ENCODE measurements at regions not wholly inside any gene's neighbourhood (a gene's known extent, or its start where the extent isn't known, plus 50 kb on each side); places are given as distances from the start of the nearest gene placed in this dataset.

- ChIA-PET CTCF (no interaction called here), POLR2A (no interaction called here)
- no peak for DNase-seq (ENCODE audit: extremely low spot score)
- no peak for TF ChIP-seq ZNF384 (IDR thresholded peaks at IDR 0.05)
These were observed 1684.7 kb downstream of the HACE1 start for GRCh38 chr6:103175056-103175455.

- ChIA-PET POLR2A (no interaction called here), CTCF (no interaction called here)
- DNase-seq (ENCODE audit: extremely low spot score) = no peak
- TF ChIP-seq BHLHE40 (IDR thresholded peaks at IDR 0.05; ENCODE audit: borderline replicate concordance) (no peak), FOXA1 (IDR thresholded peaks at IDR 0.05) (no peak), SP1 (IDR thresholded peaks at IDR 0.05) (no peak), L3MBTL2 (conservative IDR thresholded peaks at IDR 0.05) (no peak), ELF4 (IDR thresholded peaks at IDR 0.05) (no peak), ARNT (IDR thresholded peaks at IDR 0.05) (no peak), LEF1 (IDR thresholded peaks at IDR 0.05; ENCODE audit: borderline replicate concordance) (no peak), FOXK2 (IDR thresholded peaks at IDR 0.05) (no peak), HDGF (IDR thresholded peaks at IDR 0.05; ENCODE audit: borderline replicate concordance) (no peak), TARDBP (IDR thresholded peaks at IDR 0.05) (no peak), FOXM1 (IDR thresholded peaks at IDR 0.05; ENCODE audit: borderline replicate concordance) (no peak)
- TF ChIP-seq, protein P1, sequence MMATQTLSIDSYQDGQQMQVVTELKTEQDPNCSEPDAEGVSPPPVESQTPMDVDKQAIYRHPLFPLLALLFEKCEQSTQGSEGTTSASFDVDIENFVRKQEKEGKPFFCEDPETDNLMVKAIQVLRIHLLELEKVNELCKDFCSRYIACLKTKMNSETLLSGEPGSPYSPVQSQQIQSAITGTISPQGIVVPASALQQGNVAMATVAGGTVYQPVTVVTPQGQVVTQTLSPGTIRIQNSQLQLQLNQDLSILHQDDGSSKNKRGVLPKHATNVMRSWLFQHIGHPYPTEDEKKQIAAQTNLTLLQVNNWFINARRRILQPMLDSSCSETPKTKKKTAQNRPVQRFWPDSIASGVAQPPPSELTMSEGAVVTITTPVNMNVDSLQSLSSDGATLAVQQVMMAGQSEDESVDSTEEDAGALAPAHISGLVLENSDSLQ (IDR thresholded peaks at IDR 0.05) = no peak
These were observed 1692.2 kb downstream of the HACE1 start for GRCh38 chr6:103167345-103168071.

GRCh38 chr6:103154779-103155572 lies 1704.7 kb downstream of the HACE1 start:
- ChIA-PET POLR2A (no interaction called here), CTCF (no interaction called here)
- DNase-seq (ENCODE audit: extremely low spot score) = no peak
- TF ChIP-seq TARDBP (IDR thresholded peaks at IDR 0.05) (no peak), BHLHE40 (IDR thresholded peaks at IDR 0.05; ENCODE audit: borderline replicate concordance) (no peak), FOXK2 (IDR thresholded peaks at IDR 0.05) (no peak), SUZ12 (IDR thresholded peaks at IDR 0.05) (no peak), ARNT (IDR thresholded peaks at IDR 0.05) (no peak), FOXM1 (IDR thresholded peaks at IDR 0.05; ENCODE audit: borderline replicate concordance) (no peak), SP1 (IDR thresholded peaks at IDR 0.05) (no peak), LEF1 (IDR thresholded peaks at IDR 0.05; ENCODE audit: borderline replicate concordance) (no peak), NFRKB (IDR thresholded peaks at IDR 0.05) (no peak), ELF4 (IDR thresholded peaks at IDR 0.05) (no peak), ZNF384 (IDR thresholded peaks at IDR 0.05) (no peak)

DNA sequence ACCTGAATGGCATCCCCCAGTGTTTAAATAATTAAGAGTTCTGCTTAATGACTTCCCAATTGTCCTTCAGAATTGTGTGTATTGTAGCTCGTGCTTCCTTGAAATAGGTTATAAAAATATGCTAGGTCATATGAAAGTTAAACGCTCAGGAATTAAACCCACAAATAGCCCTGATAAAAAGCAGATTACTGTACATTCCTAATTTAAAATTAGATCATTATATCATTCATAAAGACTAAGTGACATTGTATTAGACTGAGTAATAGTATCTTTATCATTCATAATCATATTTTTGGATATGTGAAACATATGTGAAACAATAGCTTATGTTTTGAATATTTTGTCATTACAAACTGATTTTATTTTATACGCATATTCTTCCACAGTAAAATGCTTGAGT lies 1706.7 kb downstream of the HACE1 start:
- ChIA-PET POLR2A (no interaction called here), CTCF (no interaction called here)
- DNase-seq (ENCODE audit: extremely low spot score) = no peak
- TF ChIP-seq ARNT (IDR thresholded peaks at IDR 0.05) (no peak), CTBP1 (IDR thresholded peaks at IDR 0.05; ENCODE audit: borderline replicate concordance) (no peak), SUZ12 (IDR thresholded peaks at IDR 0.05) (no peak), SP1 (IDR thresholded peaks at IDR 0.05) (no peak), L3MBTL2 (conservative IDR thresholded peaks at IDR 0.05) (no peak), FOXM1 (IDR thresholded peaks at IDR 0.05; ENCODE audit: borderline replicate concordance) (no peak), HDGF (IDR thresholded peaks at IDR 0.05; ENCODE audit: borderline replicate concordance) (no peak), FOXK2 (IDR thresholded peaks at IDR 0.05) (no peak), LEF1 (IDR thresholded peaks at IDR 0.05; ENCODE audit: borderline replicate concordance) (no peak), FOXA1 (IDR thresholded peaks at IDR 0.05) (no peak), ELF4 (IDR thresholded peaks at IDR 0.05) (no peak), TARDBP (IDR thresholded peaks at IDR 0.05) (no peak)
- TF ChIP-seq, protein P1 (IDR thresholded peaks at IDR 0.05) = no peak

- DNase-seq (ENCODE audit: extremely low spot score) = no peak
- TF ChIP-seq ELF4 (IDR thresholded peaks at IDR 0.05) = no peak
- TF ChIP-seq SP1 (IDR thresholded peaks at IDR 0.05) = no peak
- no peak for TF ChIP-seq FOXM1 (IDR thresholded peaks at IDR 0.05; ENCODE audit: borderline replicate concordance)
- TF ChIP-seq, protein P1 (IDR thresholded peaks at IDR 0.05) = no peak
- no peak for TF ChIP-seq ZNF384 (IDR thresholded peaks at IDR 0.05)
- TF ChIP-seq NFRKB (IDR thresholded peaks at IDR 0.05) = no peak
- no peak for TF ChIP-seq L3MBTL2 (conservative IDR thresholded peaks at IDR 0.05)
- TF ChIP-seq BHLHE40 (IDR thresholded peaks at IDR 0.05; ENCODE audit: borderline replicate concordance) = no peak
- no peak for TF ChIP-seq TARDBP (IDR thresholded peaks at IDR 0.05)
- ChIA-PET CTCF (no interaction called here), POLR2A (no interaction called here)
These were observed 1716.8 kb downstream of the HACE1 start for GRCh38 chr6:103142902-103143301.

GRCh38 chr6:103140308-103141027 lies 1719.3 kb downstream of the HACE1 start:
- no peak for DNase-seq (ENCODE audit: extremely low spot score)
- TF ChIP-seq L3MBTL2 (conservative IDR thresholded peaks at IDR 0.05) (no peak), ARNT (IDR thresholded peaks at IDR 0.05) (no peak), BHLHE40 (IDR thresholded peaks at IDR 0.05; ENCODE audit: borderline replicate concordance) (no peak), CTBP1 (IDR thresholded peaks at IDR 0.05; ENCODE audit: borderline replicate concordance) (no peak), FOXM1 (IDR thresholded peaks at IDR 0.05; ENCODE audit: borderline replicate concordance) (no peak), SP1 (IDR thresholded peaks at IDR 0.05) (no peak), FOXK2 (IDR thresholded peaks at IDR 0.05) (no peak), FOXA1 (IDR thresholded peaks at IDR 0.05) (no peak), TARDBP (IDR thresholded peaks at IDR 0.05) (no peak), SUZ12 (IDR thresholded peaks at IDR 0.05) (no peak)
- TF ChIP-seq, protein P1 (IDR thresholded peaks at IDR 0.05) = no peak
- POLR2A ChIA-PET = no interaction called here
- CTCF ChIA-PET = interaction anchor here (1.3 kb wide), 1 partner anchor 17 kb away, joined by 4 read pairs; no protein-coding TSS in a partner anchor
